Activated CD4-positive, alpha-beta T cell treated with anti-CD3 and anti-CD28 coated beads, Interleukin-2, amount 50 U/mL, for 1 hour (primary cell): ENCODE measurements at regions not wholly inside any gene's neighbourhood (a gene's known extent, or its start where the extent isn't known, plus 50 kb on each side); places are given as distances from the start of the nearest gene placed in this dataset.
"Not testable (repeated sequence)": the region's sequence is repeated elsewhere in the genome, so short reads cannot be mapped to it uniquely, and the experiment has no call there.

Experiments used
- DNase-seq: peaks from one replicate; pipeline ENCODE4 v3.0.0-alpha.2; 2020

DNA sequence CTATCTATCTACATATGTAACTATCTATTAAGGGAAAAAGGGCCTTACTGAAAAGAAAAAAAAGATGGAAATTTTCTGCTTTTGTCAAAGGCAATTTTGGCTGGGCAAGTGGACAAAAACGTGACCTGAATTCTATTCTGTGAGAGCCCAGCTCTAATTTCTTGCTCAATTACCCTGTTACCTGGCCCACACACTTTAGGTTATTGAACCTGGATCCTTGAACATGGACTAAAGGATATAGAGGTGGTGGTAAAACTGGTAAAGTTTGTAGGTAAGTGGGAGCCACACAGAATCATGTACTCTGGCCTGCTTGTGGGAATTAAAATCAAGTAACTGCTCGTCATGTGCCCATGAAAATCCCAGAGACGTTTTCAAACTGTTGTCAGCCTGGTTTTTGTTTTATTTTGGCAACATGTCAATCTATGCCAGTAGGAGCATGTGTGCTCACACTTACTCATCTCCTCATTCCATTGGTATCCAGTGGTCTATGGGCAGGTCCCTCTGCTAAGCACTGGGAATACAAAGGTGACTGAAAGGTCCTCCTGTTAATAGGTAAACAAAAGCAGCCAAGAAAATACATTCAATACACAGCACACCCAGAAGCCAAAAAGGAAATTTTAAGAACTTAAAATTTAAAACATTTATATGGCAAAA is 113.7 kb upstream of the WARS2 start:
- no peak for DNase-seq

DNA sequence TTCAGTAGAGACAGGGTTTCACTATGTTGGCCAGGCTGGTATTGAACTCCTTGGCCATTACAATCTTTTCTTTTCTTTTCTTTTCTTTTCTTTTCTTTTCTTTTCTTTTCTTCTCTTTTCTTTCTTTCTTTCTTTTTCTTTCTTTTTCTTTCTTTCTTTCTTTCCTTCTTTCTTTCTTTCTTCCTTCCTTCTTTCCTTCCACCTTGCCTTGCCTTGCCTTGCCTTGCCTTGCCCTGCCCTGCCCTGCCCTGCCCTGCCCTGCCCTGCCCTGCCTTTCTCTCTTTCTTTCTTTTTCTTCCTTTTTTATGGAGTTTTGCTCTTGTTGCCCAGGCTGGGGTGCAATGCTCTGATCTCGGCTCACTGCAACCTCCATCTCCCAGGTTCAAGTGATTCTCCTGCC is 112.5 kb upstream of the HAO2 start:
- DNase-seq = not testable (repeated sequence)

- no peak for DNase-seq
Observed at GRCh38 chr1:119260506-119260905, 108.1 kb upstream of the HAO2 start.

DNA sequence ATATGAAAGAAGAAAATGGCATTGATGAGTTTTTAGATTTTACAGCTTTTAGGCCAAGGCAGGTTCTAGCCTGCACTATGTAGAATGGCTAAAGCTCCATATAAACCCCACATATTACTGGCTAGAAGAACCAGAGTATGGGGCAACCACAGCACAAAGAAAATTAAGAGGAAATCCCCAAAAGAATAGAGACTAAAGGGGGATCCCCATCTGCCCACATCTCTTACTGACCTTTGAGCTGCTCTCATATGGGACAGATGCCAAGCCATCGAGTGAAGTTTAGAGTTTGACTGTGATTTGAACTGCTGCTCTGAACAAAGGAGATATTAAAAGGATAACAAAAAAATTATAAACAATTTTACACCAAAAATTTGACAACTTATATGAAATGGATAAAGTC is 102.2 kb upstream of the HAO2 start:
- DNase-seq = no peak

GRCh38 chr1:119266858-119267257 is 101.7 kb upstream of the HAO2 start:
- DNase-seq = no peak

GRCh38 chr1:119267288-119267687 is 101.3 kb upstream of the HAO2 start:
- DNase-seq = not testable (repeated sequence)

DNA sequence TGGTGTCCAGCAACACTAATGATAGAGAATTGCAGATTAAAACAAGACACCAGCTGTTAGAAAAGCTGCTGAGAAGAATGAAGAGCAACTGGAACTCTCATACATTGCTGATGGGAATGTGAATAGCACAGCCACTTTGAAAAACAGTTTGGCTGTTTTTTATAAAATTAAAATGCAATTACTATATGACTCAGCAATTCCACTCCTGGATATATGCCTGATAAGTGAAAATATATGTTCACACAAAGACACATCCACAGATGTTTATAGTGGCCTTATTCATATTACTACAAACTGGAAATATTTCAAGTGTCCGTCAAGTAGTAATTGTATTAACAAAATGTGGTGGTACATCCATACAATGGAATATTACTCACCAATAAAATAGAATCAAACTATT is 99.7 kb upstream of the HAO2 start:
- DNase-seq = no peak

GRCh38 chr1:119275145-119276134 is 93.1 kb upstream of the HAO2 start:
- DNase-seq = peak; percentile 23

- no peak for DNase-seq
Observed at GRCh38 chr1:119276558-119276957, 92.0 kb upstream of the HAO2 start.

DNA sequence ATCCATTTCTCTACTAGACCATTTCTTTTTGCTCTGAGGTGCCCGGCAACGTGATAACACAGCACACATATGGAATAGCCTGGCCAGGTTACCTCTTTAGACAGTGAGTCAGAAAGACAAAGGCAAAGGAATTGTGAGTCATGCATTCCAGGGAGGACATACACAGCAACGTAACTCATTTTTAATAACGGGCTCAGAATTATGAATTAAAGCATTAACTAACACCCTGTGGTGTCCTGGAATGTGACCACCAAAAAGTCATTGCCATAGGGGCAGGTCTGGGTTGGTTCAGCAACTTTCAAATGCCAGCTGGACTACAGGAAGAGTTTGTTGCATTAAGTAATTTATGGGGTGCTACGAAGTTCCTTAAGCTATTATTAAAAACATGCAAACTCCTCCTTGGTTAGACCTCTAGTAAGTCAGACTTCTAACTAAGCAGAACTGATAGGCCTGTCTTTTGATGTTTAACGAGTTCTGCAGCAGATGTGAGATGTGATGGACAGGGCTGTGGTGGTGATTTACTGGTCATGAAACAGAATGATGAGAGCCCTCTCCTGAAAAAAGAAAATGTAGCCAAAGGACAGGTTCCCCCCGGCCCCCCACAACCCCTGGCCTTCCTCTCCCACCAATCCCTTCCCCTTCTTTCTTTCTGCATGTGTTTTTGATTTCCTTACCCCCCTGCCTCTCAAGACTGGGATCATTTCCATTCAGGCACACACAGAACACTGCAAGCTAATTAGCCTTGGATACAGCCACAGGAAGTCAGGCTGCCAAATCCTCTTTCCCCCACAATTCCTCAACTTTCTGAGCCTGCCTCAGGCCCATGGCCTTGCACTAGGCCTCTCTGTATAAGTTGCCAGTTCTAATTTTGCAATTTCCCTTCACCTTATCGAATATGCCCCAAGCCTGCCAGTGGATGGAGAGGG is 88.9 kb upstream of the HAO2 start:
- no peak for DNase-seq

GRCh38 chr1:119285482-119285881 is 83.1 kb upstream of the HAO2 start:
- no peak for DNase-seq

DNA sequence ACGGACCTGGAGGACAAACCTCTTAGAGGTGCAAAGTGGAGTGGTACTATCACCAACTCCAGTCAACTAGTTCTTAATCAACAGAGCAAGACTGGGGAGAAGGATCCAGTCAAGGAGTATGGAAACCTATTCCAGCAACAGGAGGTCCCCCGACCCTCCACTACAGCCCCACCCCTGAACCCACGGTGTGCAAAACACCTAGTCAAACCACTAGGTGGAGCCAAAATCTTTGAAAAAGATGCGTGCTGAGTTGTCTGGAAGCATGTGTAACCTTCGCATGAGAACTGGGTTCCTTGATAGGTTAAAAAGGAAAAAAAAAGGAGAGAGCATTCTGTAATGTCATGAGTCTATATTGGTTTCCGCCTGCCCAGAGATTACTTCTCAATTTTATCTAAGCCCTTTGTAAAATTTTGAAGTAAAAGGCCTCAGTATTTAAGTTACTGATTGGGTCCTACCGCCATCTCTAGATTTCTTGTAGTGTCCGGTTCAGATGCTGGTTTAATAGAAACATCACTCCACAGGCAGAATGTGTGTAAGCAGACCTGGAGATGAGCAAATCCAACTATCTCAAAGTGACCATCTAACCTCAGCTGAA is 81.9 kb upstream of the HAO2 start:
- peak; percentile 2 for DNase-seq

DNA sequence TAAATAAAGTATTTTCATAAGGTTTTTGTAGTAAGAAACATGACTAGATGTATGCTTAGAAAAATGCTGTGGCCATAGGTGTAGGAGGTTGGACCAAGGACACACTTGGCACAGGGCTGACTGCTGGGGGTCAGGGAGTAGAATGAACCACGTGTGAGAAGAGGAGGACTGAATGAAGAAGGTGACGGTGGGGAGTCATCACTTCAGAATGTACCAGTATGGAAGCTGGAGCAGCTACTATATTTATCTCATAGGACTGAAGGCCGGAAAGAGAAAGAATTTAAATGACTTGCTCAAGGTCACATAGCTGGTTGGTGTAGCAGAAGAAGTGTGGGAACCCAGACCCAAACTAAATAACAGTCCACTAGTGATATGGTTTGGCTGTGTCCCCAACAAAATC is 79.8 kb upstream of the HAO2 start:
- DNase-seq = no peak

- no peak for DNase-seq
Observed at GRCh38 chr1:119290297-119290696, 78.3 kb upstream of the HAO2 start.

DNA sequence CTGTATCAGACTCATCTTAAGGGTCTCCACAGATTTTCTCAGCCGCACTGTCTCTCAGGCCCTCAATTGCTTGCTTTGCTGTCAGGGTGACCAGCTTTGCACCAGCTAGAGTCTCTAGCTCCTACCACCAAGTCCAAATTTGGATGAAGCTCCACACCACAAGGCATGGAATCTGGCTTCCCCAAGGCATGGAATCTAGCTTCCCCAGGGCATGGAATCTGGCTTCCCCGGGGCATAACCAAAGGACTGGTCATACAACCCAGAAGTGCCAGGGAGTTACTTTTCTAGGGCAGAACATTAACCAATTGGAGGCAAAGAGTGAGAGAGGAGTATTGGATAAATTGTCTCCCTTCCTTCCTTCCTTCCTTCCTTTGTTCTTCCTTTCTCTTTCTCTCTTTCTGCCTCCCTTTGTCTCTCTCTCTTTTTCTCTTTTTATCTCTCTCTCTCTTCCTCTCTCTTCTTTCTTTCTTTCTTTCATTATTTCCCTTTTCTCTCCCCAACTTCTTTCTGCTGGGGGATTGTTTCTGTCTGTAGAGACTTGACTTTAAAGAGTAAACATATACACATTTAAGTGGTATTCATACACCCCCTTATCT is 76.9 kb upstream of the HAO2 start:
- no peak for DNase-seq

- no peak for DNase-seq
Observed at GRCh38 chr1:119293797-119294196, 74.8 kb upstream of the HAO2 start.

GRCh38 chr1:119294199-119294598 is 74.4 kb upstream of the HAO2 start:
- DNase-seq = no peak

- DNase-seq = no peak
Observed at GRCh38 chr1:119294722-119295121, 73.9 kb upstream of the HAO2 start.

DNA sequence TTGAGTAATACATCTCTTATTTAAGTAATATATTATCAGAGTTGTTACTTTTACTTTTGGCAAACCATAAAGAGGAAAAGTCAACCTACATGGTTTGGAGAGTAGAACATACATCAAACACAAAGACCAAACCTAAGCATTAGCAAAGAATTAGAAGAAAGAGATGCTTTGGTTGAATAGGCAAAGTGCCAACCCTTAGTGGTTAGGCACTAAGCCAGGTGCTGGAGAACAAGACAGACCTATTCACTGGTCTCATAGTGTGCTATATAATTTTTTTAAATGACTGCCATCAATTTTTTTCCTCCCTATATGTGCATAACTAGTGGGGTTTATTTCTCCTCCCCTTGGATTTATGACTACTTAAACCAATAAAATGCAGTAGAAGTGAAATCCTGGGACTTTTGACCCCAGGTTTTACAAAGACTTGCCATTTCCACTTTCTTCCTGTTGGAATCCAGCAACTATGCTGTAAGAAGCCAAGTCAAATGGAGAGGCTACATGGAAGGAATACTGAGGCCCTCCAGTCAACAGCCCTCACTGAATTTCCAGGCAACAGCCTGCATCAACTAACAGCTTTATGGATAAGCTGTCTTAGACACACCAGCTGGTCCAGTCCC is 69.8 kb upstream of the HAO2 start:
- no peak for DNase-seq

- no peak for DNase-seq
Observed at GRCh38 chr1:119302011-119302410, 66.6 kb upstream of the HAO2 start.

- no peak for DNase-seq
Observed at GRCh38 chr1:119308130-119308700, 60.4 kb upstream of the HAO2 start.
